AG10803 (cell line): ENCODE measurements at regions not wholly inside any gene's neighbourhood (a gene's known extent, or its start where the extent isn't known, plus 50 kb on each side); places are given as distances from the start of the nearest gene placed in this dataset.
A peak's percentile ranks its signal among the peaks of the same experiment; 100 is the strongest.

ENCODE experiments used
- DNase-seq: peaks from one replicate; pipeline ENCODE4 v3.0.0; 2010; ENCODE audit warnings: low read depth
- H3K4me3 ChIP-seq: 2 replicates; pipeline ENCODE4 v1.5.1; 2011; ENCODE audit warnings: mild to moderate bottlenecking, low read length, control low read depth
- CTCF ChIP-seq: conservative IDR thresholded peaks from 2 replicates; pipeline ENCODE4 v1.5.1; 2011; ENCODE audit warnings: mild to moderate bottlenecking, low read length, control low read depth, inconsistent platforms

- H3K4me3 ChIP-seq = no peak overlapping the region
- no peak for DNase-seq
- no peak for TF ChIP-seq CTCF
Measured at GRCh38 chr21:41603476-41603875, 95.5 kb upstream of the TMPRSS2 start.

- TF ChIP-seq CTCF = no peak
- H3K4me3 ChIP-seq = no peak overlapping the region
- no peak for DNase-seq
Measured at GRCh38 chr21:41602531-41602930, 94.6 kb upstream of the TMPRSS2 start.

- DNase-seq = peak; percentile 44
- no peak for TF ChIP-seq CTCF
Measured at GRCh38 chr21:41601573-41602368, 93.8 kb upstream of the TMPRSS2 start.

GRCh38 chr21:41600961-41601572 is 93.1 kb upstream of the TMPRSS2 start:
- no peak overlapping the region for H3K4me3 ChIP-seq
- DNase-seq = no peak
- TF ChIP-seq CTCF = no peak

More at GRCh38 chr21:41601573-41602368, 93.8 kb upstream of the TMPRSS2 start:
- no peak overlapping the region for H3K4me3 ChIP-seq

- DNase-seq = no peak
- TF ChIP-seq CTCF = no peak
- H3K4me3 ChIP-seq = no peak overlapping the region
Measured at GRCh38 chr21:41600556-41600955, 92.6 kb upstream of the TMPRSS2 start.

GRCh38 chr21:41600116-41600515 is 92.2 kb upstream of the TMPRSS2 start:
- no peak for DNase-seq
- H3K4me3 ChIP-seq = no peak overlapping the region
- no peak for TF ChIP-seq CTCF
